GM19025 (cell line): ENCODE measurements at regions not wholly inside any gene's neighbourhood (a gene's known extent, or its start where the extent isn't known, plus 50 kb on each side); places are given as distances from the start of the nearest gene placed in this dataset.
"Not testable (repeated sequence)": the region's sequence is repeated elsewhere in the genome, so short reads cannot be mapped to it uniquely, and the experiment has no call there.

ENCODE experiments used
- ATAC-seq: cut with Tn5 transposase; IDR thresholded peaks from one replicate; pipeline ENCODE4 v1.9.1; 2021; ENCODE audit warnings: mild to moderate bottlenecking, low read depth, moderate library complexity; ENCODE audit not compliant: unreplicated experiment

DNA sequence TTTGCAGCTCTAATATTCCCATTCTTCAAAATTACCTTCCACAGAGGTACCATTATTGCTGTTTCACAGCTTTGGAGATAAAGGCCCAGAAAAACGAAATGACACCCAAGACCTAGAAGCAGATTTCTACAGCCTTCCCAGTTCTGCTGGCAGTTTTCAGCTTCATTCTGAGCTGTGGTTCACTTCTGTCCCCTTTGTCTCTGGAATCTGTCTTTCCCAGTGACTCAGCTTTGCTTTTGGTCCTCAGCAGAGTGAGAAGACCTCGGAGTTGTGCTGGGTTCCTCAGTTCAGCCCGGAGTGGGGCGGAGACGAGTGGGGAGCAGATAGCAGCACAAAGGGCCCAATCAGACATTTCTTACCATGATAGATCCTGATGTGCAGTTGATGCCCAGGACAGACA lies 180.7 kb upstream of the CXCR4 start:
- no peak for ATAC-seq

DNA sequence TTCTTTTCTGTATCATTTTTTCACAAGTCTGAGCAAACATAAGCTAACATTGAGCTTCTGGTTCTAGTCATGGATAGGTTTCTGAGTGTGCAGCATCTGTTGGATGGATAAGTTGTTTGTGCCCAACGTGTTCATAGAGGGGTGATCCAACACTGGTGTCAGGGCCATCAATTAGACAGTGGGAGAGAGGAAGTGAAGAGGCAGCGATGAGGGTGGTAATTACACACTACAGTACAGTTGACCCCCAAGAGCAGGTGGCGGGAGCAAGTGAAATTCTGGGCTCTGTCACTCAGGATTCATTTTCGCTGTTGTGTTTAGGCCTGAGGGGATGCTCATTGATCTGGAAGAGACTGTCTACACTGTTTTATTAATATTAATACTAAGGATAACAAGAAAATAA lies 180.0 kb upstream of the CXCR4 start:
- ATAC-seq, result no peak

DNA sequence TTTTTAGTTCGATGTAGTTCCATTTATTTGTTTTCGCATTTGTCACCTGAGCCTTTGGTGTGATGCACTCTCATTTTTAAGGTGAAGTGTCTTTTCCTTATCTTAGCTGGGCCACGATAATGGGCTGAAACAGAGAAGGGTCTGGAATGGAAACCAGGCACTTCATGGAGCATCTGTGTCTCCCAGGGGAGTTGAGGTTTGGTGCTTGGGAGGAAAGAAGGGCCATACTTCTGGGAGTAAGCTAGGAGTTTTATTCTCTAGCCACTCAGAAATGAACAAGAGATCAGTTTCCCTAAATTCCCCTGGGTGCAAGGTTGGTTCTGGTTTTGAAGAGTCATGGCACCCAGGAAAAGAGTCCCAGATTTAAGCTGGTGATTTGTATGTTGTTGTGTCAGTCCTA lies 179.4 kb upstream of the CXCR4 start:
- no peak for ATAC-seq

GRCh38 chr2:136295168-136295567 lies 177.2 kb upstream of the CXCR4 start:
- ATAC-seq, result no peak

GRCh38 chr2:136291871-136292270 lies 173.9 kb upstream of the CXCR4 start:
- ATAC-seq, result no peak

DNA sequence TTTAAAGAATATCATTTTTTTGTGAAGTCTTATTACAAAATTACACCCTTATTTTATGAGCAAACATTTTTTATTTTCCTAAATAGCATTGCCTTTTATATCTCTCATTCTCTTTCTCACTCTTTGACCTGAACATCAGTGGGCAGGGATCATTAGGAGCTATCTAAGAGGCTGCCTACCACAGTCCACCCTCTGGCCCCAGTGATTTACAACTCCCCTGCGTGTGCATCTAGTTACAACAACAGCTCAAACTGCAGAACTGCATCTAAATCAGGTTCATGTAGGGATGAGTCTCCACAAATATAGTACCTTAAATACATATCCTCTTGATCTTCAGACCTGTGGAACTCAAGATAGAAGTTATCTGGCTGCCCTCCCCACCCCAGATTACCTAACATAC lies 172.4 kb upstream of the CXCR4 start:
- no peak for ATAC-seq

- ATAC-seq, result no peak
These were observed 170.3 kb upstream of the CXCR4 start for GRCh38 chr2:136288249-136288648.

DNA sequence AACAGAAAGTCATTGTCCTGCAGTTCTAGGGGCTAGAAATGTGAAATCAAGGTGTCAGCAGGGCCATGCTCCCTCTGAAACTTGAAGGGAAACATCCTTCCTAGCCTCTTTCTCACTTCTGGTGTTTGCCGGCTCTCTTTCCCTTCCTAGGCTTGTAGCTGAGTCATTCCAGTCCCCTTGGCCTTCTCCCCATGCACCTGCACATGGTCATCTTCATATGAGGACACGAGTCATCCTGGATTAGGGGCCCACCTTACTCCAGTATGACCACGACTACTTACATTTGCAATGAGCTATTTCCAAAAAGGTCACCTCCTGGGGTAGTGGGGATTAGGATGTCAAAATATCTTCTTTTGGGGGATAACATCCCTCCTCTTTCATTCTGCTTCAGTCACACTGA lies 168.5 kb upstream of the CXCR4 start:
- no peak for ATAC-seq

DNA sequence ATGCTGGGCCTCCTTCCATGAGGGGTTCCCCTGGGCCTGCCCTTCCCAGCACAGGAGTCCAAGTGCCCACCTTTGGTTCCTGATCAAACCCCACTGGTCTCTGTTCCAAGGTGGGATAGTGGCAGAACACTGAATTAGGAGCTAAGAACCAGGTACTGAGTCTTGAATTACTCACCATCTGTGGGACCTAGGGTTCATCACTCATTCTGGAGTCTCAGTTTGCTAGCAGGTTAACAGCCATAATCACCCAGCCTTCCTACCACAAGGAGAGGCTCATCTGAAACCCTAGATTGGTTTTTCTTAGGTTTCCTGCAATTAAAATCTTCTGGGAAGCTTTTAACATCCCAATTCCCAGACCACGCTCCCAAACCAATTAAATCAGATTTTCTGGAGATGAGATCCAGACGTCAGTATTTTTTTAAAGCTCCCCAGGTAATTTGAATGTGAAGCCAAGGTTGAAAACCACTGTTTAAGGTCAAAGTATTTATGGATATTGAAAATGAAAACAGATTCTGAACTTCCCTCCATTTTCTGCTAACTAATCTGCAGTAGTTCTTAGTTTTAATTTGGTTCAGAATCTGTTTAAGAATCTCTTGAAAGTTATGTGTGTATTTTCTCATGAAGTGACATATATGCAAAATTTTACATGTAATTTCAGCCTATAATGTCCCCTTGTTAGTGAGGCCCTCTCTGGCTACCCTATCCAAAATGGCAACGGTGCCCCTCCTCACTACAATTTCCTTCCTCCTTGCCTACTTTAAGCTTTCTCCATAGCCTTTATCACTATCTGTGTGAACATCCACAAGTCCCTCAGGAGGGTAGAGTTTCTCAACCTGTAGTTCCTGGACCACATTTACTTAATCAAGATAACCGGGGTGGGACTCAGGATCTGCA lies 166.5 kb upstream of the CXCR4 start:
- peak; percentile 35 for ATAC-seq

DNA sequence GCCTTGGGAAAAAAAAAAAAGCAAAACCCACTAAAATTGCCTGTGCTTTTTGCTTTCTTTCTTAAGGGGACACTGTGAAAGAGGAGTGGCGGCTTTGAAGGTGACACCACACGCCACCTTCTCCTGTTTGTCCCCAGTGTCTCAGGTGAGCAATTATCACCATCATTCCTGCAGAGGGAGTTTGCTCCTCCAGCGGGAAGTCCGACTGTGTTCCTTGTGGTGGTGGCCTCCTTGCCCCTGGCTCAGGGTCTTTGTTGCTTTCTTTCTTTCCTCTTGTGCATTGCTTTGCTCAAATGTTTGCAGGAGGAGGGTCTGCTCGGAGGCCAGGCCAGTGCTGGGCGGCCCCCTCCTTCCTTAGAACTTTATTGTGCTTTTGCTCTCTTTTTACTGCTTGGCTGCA lies 164.3 kb upstream of the CXCR4 start:
- no peak for ATAC-seq

DNA sequence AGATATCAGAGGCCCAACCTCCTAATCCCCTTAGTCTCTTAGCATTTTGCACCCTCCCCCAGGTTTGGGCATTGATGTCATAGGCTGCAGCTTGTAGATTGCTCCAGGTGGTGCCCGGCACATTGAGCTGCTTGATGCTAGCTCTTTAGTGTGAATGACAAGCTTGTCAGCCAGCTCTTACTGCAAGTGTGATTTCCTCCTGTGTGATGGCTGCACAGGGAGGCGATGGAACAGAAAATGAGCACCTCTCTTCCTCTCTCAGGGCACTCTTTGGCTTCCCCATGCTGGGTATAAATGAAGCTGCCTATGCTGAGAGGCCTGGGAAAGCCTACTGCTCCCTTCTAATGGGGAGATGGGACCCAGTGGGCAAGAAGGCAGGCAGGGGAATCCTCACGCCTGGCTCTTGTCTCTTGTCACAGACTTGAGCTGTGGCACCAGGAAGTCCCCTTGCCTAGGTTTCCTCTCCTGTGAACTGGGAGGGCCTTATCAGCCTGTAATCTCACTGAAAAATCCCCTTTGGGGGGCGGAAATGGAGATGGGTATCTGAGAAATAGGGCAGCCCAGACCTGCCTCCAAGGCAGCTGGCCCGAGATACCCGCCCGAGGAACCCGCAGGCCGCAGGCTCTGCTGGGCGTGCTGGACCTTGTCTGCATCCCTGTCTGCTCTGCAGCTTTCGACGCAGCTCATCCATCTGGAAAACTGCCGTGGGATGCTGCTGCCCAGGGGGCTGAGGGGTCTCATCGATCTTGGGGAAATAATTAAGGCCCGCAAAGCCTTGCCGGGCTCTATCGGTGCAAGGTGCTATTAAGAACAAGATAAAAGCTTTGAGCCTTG lies 163.5 kb upstream of the CXCR4 start:
- no peak for ATAC-seq

DNA sequence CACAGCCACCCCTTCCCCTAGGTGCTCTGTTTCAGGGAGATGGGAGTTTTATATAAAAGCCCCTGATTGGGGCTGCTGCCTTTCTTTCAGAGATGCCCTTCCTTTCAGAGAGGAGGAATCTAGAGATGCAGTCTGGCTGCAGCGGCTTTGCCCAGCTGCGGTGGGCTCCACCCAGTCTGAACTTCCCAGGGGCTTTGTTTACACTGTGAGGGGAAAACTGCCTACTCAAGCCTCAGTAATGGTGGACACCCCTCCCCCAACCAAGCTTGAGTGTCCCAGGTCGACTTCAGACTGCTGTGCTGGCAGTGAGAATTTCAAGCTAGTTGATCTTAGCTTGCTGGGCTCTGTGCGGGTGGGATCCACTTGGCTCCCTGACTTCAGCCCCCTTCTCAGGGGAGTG lies 148.4 kb upstream of the CXCR4 start:
- not testable (repeated sequence) for ATAC-seq

GRCh38 chr2:136259551-136259950 lies 141.6 kb upstream of the CXCR4 start:
- ATAC-seq, result no peak

DNA sequence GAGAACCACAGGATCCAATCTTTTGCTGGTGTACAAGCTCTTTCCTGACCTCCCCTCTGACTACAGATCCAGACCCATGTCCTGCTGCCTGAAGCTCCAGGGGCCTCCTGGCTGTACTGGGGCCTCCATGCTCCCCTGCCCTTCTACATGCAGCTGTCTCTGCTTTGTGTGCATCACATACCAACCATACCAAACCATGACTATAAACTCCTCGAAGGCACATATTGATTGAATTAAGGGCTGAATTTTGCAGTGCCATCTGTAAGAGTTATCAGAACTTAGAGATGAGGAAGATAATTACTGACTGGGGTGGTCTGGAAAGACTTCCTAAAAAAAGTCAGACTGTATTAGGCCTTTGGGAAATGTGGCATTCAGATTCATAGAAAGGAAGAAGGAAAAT lies 139.9 kb upstream of the CXCR4 start:
- no peak for ATAC-seq

GRCh38 chr2:136255648-136256461 lies 137.9 kb upstream of the CXCR4 start:
- ATAC-seq, result no peak

- no peak for ATAC-seq
These were observed 137.2 kb upstream of the CXCR4 start for GRCh38 chr2:136255127-136255526.

DNA sequence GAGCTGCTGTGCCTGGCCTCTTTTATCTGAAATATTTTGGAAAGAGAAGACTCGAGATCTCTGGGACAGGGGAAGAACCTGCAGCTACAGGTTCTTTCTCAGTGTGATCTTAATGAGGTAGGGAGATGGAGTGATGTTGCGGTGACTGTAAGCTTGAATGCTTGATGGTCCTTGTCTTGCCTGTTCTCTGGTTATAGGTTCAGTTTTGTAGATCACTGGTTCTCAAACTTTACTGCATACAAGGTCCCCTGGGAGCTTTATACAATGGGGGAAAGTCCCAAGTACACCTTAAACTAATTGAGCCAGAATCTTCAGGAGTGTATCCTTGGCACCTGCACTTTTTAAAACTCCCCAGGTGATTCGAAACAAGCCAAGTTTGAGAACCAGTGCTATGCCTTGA lies 136.7 kb upstream of the CXCR4 start:
- peak; percentile 39 for ATAC-seq

DNA sequence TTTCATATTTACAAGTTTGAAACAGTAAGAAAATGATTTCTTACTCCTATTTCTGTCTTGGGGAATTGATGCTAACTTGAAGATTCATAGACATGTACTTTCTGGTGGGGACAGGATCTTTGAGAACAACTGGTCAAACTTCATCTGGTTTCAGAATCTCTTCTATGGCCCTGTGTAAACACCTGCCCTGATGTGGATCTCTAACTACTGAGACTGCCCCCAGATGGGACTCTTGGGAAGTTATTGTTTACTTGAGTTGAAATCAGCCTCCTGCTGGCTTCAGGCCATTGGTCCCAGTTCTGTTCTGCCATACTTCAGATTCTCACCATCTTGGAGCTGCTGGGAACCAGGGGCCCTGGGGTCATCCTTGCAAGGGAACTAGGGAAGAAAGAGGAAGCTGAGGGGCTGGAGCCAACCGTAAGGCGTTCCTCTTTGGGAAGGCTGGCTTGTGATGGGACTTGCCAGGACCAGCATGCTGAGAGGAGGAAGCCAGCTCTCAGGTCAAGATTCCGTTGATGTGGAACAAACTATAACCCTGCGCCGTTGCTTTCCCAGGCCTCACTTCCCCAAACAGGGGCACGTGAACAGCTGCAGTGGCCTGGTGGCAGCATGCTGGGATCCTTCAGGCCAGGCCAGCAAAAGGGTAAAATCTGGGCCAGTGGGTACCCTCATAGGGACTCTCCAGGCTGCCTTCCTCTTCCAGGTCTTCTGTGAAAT lies 135.5 kb upstream of the CXCR4 start:
- ATAC-seq, result no peak

- no peak for ATAC-seq
These were observed 134.1 kb upstream of the CXCR4 start for GRCh38 chr2:136251885-136252585.
